Fibroblast of villous mesenchyme (primary cell): ENCODE measurements at regions not wholly inside any gene's neighbourhood (a gene's known extent, or its start where the extent isn't known, plus 50 kb on each side); places are given as distances from the start of the nearest gene placed in this dataset.

Source experiments
- DNase-seq: peaks from one replicate; pipeline ENCODE4 v3.0.0-alpha.2; 2010; ENCODE audit warnings: low read depth
- H3K4me3 ChIP-seq: 2 replicates; pipeline ENCODE4 v1.5.1; 2011; ENCODE audit warnings: low read depth, mild to moderate bottlenecking, low read length
- CTCF ChIP-seq: IDR thresholded peaks from 2 replicates; pipeline ENCODE4 v1.5.1; 2012; ENCODE audit warnings: low read depth, mild to moderate bottlenecking, low read length; ENCODE audit not compliant: insufficient read depth

DNA sequence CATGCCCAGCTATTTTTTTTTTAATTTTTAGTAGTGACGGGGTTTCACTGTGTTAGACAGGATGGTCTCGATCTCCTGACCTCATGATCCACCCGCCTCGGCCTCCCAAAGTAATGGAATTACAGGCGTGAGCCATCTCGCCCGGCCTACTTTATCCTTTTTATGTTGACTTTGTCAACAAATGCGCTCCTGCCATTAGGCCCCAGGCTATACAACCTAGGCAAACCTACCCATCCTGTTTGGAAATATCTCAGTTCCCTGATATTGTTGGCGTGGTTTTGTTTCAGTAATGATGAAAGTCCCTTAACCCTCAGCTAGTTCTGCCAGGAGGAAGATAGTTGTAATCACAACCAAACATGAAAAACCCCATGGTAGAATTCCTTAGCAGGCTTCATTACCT, 249.4 kb upstream of the SOX11 start:
- TF ChIP-seq CTCF = no peak
- no peak for DNase-seq
- no peak overlapping the region for H3K4me3 ChIP-seq

- no peak for DNase-seq
- TF ChIP-seq CTCF = no peak
- H3K4me3 ChIP-seq = no peak overlapping the region
Observed at GRCh38 chr2:5444168-5444567, 248.0 kb upstream of the SOX11 start.

- no peak for DNase-seq
- H3K4me3 ChIP-seq = no peak overlapping the region
- TF ChIP-seq CTCF = no peak
Observed at GRCh38 chr2:5444854-5445253, 247.3 kb upstream of the SOX11 start.

GRCh38 chr2:5449867-5450266, 242.3 kb upstream of the SOX11 start:
- no peak for TF ChIP-seq CTCF
- DNase-seq = no peak
- H3K4me3 ChIP-seq = no peak overlapping the region

- DNase-seq = peak; percentile 0
- no peak overlapping the region for H3K4me3 ChIP-seq
- no peak for TF ChIP-seq CTCF
Observed at GRCh38 chr2:5453220-5454050, 238.7 kb upstream of the SOX11 start.

DNA sequence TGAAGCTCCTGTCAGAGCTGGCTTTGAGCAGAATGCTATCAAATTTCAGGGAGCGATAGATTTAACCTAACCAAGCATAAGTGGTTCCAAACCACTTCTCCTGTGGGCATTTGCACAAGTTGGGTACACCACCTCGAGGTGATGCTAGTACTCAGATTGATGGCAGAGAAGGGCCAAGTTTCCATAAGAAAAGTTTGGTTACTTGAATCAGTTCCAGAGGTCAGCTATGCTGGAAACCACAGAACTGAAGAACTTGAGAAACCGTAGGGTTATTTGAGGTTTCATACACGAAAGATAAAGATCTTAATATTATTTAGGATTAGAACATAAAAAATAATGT, 238.2 kb upstream of the SOX11 start:
- no peak for TF ChIP-seq CTCF
- DNase-seq = peak; percentile 0
- no peak overlapping the region for H3K4me3 ChIP-seq

- no peak overlapping the region for H3K4me3 ChIP-seq
- no peak for TF ChIP-seq CTCF
- DNase-seq = no peak
Observed at GRCh38 chr2:5459041-5459440, 233.1 kb upstream of the SOX11 start.
